ENCODE measurements at regions not wholly inside any gene's neighbourhood (a gene's known extent, or its start where the extent isn't known, plus 50 kb on each side); places are given as distances from the start of the nearest gene placed in this dataset.

DNA sequence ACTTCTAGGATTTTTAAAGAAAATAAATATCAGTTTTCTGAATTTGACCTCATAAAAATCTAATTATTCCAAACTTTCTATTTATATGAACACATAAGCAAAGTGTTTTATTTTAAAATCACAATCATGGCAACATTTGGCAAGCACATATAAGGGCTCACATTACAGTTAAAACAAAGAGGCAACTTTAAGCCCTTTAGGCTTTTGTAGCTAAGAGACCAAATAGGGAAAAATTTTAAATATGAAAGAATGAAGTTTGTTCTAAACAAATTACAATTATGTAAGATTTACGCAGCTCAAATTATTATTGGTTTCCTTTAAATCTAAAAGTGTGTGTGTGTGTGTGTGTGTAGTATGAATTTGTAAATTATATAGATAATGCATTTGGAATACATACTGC lies 267.0 kb downstream of the ZIC4 start:
- Histone ChIP-seq H4K8ac (ENCODE audit: low read length) (no peak overlapping the region), H2BK120ac (ENCODE audit: low read depth, low read length) (no peak overlapping the region), H2AK5ac (ENCODE audit: low read length, severe bottlenecking) (no peak overlapping the region), H3K14ac (ENCODE audit: low read length in 2 of 2) (no peak overlapping the region), H3K27ac (ENCODE audit: low read length, poor library complexity, severe bottlenecking) (no peak overlapping the region), H2BK12ac (ENCODE audit: low read length in 2 of 2) (no peak overlapping the region), H3K79me1 (replicated peaks; ENCODE audit: low read length, poor library complexity, severe bottlenecking) (no peaks in the 10 kb centered on the region), H3K36me3 (ENCODE audit: control insufficient read depth in 1 of 2, insufficient read depth in 2 of 2, low read depth in 1 of 2, low read length in 2 of 2) (no peaks in the 10 kb centered on the region), H3K4me1 (ENCODE audit: control insufficient read depth, insufficient read depth, low read depth, low read length) (no peaks in the 10 kb centered on the region), H3K27me3 (ENCODE audit: control insufficient read depth in 1 of 2, insufficient read depth in 1 of 2, low read length in 2 of 2) (no peaks in the 10 kb centered on the region), H3K4me3 (ENCODE audit: insufficient read depth in 1 of 2, low read depth in 1 of 2, low read length in 2 of 2) (no peak overlapping the region), H3K18ac (ENCODE audit: low read depth in 1 of 2, low read length in 2 of 2) (no peak overlapping the region), H3K23ac (ENCODE audit: low read length in 2 of 2) (no peak overlapping the region), H3K9ac (ENCODE audit: low read length) (no peak overlapping the region), H2BK5ac (ENCODE audit: low read depth, low read length, poor library complexity, severe bottlenecking) (no peak overlapping the region), H2BK15ac (ENCODE audit: low read depth, poor library complexity, severe bottlenecking) (no peak overlapping the region), H4K91ac (ENCODE audit: low read length) (no peak overlapping the region), H3K9me3 (ENCODE audit: control insufficient read depth, low read length) (no peaks in the 10 kb centered on the region), H2AFZ (ENCODE audit: low read depth, low read length) (no peak overlapping the region), H3K4ac (ENCODE audit: low read depth in 1 of 2, low read length in 2 of 2) (no peak overlapping the region), H3K4me2 (ENCODE audit: low read length, poor library complexity, severe bottlenecking) (no peak overlapping the region)
- DNase-seq: no peak
- WGBS: no CpG with 5 or more reads among the region's 1 CpG

GRCh38 chr3:147132168-147132567 lies 274.2 kb downstream of the ZIC4 start:
- WGBS: no CpG with 5 or more reads among the region's 1 CpG
- Histone ChIP-seq H3K4me2 (ENCODE audit: low read length, poor library complexity, severe bottlenecking) (no peak overlapping the region), H3K18ac (ENCODE audit: low read depth in 1 of 2, low read length in 2 of 2) (no peak overlapping the region), H3K9ac (ENCODE audit: low read length) (no peak overlapping the region), H3K14ac (ENCODE audit: low read length in 2 of 2) (no peak overlapping the region), H4K91ac (ENCODE audit: low read length) (no peak overlapping the region), H3K9me3 (ENCODE audit: control insufficient read depth, low read length) (no peaks in the 10 kb centered on the region), H3K4me3 (ENCODE audit: insufficient read depth in 1 of 2, low read depth in 1 of 2, low read length in 2 of 2) (no peak overlapping the region), H3K27me3 (ENCODE audit: control insufficient read depth in 1 of 2, insufficient read depth in 1 of 2, low read length in 2 of 2) (no peaks in the 10 kb centered on the region), H2AFZ (ENCODE audit: low read depth, low read length) (no peak overlapping the region), H3K4me1 (ENCODE audit: control insufficient read depth, insufficient read depth, low read depth, low read length) (no peaks in the 10 kb centered on the region), H2BK120ac (ENCODE audit: low read depth, low read length) (no peak overlapping the region), H2BK5ac (ENCODE audit: low read depth, low read length, poor library complexity, severe bottlenecking) (no peak overlapping the region), H2BK15ac (ENCODE audit: low read depth, poor library complexity, severe bottlenecking) (no peak overlapping the region), H3K27ac (ENCODE audit: low read length, poor library complexity, severe bottlenecking) (no peak overlapping the region), H3K79me1 (replicated peaks; ENCODE audit: low read length, poor library complexity, severe bottlenecking) (no peaks in the 10 kb centered on the region), H3K23ac (ENCODE audit: low read length in 2 of 2) (no peak overlapping the region), H4K8ac (ENCODE audit: low read length) (no peak overlapping the region), H2AK5ac (ENCODE audit: low read length, severe bottlenecking) (no peak overlapping the region), H2BK12ac (ENCODE audit: low read length in 2 of 2) (no peak overlapping the region), H3K4ac (ENCODE audit: low read depth in 1 of 2, low read length in 2 of 2) (no peak overlapping the region), H3K36me3 (ENCODE audit: control insufficient read depth in 1 of 2, insufficient read depth in 2 of 2, low read depth in 1 of 2, low read length in 2 of 2) (no peaks in the 10 kb centered on the region)
- no peak for DNase-seq

- Histone ChIP-seq H3K4me1 (ENCODE audit: control insufficient read depth, insufficient read depth, low read depth, low read length) (no peaks in the 10 kb centered on the region), H2AK5ac (ENCODE audit: low read length, severe bottlenecking) (no peak overlapping the region), H3K27me3 (ENCODE audit: control insufficient read depth in 1 of 2, insufficient read depth in 1 of 2, low read length in 2 of 2) (no peaks in the 10 kb centered on the region), H4K8ac (ENCODE audit: low read length) (no peak overlapping the region), H3K4me3 (ENCODE audit: insufficient read depth in 1 of 2, low read depth in 1 of 2, low read length in 2 of 2) (no peak overlapping the region), H3K4ac (ENCODE audit: low read depth in 1 of 2, low read length in 2 of 2) (no peak overlapping the region), H3K4me2 (ENCODE audit: low read length, poor library complexity, severe bottlenecking) (no peak overlapping the region), H3K9ac (ENCODE audit: low read length) (no peak overlapping the region), H3K23ac (ENCODE audit: low read length in 2 of 2) (no peak overlapping the region), H3K18ac (ENCODE audit: low read depth in 1 of 2, low read length in 2 of 2) (no peak overlapping the region), H2AFZ (ENCODE audit: low read depth, low read length) (no peak overlapping the region), H2BK120ac (ENCODE audit: low read depth, low read length) (no peak overlapping the region), H4K91ac (ENCODE audit: low read length) (no peak overlapping the region), H2BK15ac (ENCODE audit: low read depth, poor library complexity, severe bottlenecking) (no peak overlapping the region), H3K14ac (ENCODE audit: low read length in 2 of 2) (no peak overlapping the region), H2BK12ac (ENCODE audit: low read length in 2 of 2) (no peak overlapping the region), H3K27ac (ENCODE audit: low read length, poor library complexity, severe bottlenecking) (no peak overlapping the region), H3K79me1 (replicated peaks; ENCODE audit: low read length, poor library complexity, severe bottlenecking) (no peaks in the 10 kb centered on the region), H2BK5ac (ENCODE audit: low read depth, low read length, poor library complexity, severe bottlenecking) (no peak overlapping the region), H3K9me3 (ENCODE audit: control insufficient read depth, low read length) (no peaks in the 10 kb centered on the region), H3K36me3 (ENCODE audit: control insufficient read depth in 1 of 2, insufficient read depth in 2 of 2, low read depth in 1 of 2, low read length in 2 of 2) (no peaks in the 10 kb centered on the region)
- no peak for DNase-seq
- 83% methylated on average over 1 of the region's 2 CpGs for WGBS
These were observed 275.9 kb downstream of the ZIC4 start for GRCh38 chr3:147130461-147130860.

DNA sequence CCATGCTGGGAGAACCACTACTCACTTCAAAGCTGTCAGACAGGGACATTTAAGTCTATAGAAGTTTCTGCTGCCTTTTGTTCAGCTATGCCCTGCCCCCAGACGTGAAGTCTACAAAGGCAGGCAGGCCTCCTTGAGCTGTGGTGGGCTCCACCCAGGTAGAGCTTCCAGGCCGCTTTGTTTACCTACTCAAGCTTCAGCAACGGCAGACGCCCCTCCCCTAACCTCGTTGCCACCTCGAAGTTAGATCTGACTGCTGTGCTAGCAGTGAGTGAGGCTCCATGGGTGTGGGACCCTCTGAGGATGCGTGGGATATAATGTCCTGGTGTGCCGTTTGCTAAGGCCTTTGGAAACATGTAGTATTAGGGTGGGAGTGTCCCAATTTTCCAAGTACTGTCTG lies 276.7 kb downstream of the ZIC4 start:
- Histone ChIP-seq H3K4me2 (ENCODE audit: low read length, poor library complexity, severe bottlenecking) (no peak overlapping the region), H4K91ac (ENCODE audit: low read length) (no peak overlapping the region), H2BK15ac (ENCODE audit: low read depth, poor library complexity, severe bottlenecking) (no peak overlapping the region), H3K4me3 (ENCODE audit: insufficient read depth in 1 of 2, low read depth in 1 of 2, low read length in 2 of 2) (no peak overlapping the region), H3K27ac (ENCODE audit: low read length, poor library complexity, severe bottlenecking) (no peak overlapping the region), H3K4ac (ENCODE audit: low read depth in 1 of 2, low read length in 2 of 2) (no peak overlapping the region), H2BK12ac (ENCODE audit: low read length in 2 of 2) (no peak overlapping the region), H3K4me1 (ENCODE audit: control insufficient read depth, insufficient read depth, low read depth, low read length) (no peaks in the 10 kb centered on the region), H3K36me3 (ENCODE audit: control insufficient read depth in 1 of 2, insufficient read depth in 2 of 2, low read depth in 1 of 2, low read length in 2 of 2) (no peaks in the 10 kb centered on the region), H3K14ac (ENCODE audit: low read length in 2 of 2) (no peak overlapping the region), H3K9ac (ENCODE audit: low read length) (no peak overlapping the region), H2BK120ac (ENCODE audit: low read depth, low read length) (no peak overlapping the region), H2BK5ac (ENCODE audit: low read depth, low read length, poor library complexity, severe bottlenecking) (no peak overlapping the region), H2AK5ac (ENCODE audit: low read length, severe bottlenecking) (no peak overlapping the region), H2AFZ (ENCODE audit: low read depth, low read length) (no peak overlapping the region), H3K9me3 (ENCODE audit: control insufficient read depth, low read length) (no peaks in the 10 kb centered on the region), H3K23ac (ENCODE audit: low read length in 2 of 2) (no peak overlapping the region), H4K8ac (ENCODE audit: low read length) (no peak overlapping the region), H3K27me3 (ENCODE audit: control insufficient read depth in 1 of 2, insufficient read depth in 1 of 2, low read length in 2 of 2) (no peaks in the 10 kb centered on the region), H3K79me1 (replicated peaks; ENCODE audit: low read length, poor library complexity, severe bottlenecking) (no peaks in the 10 kb centered on the region), H3K18ac (ENCODE audit: low read depth in 1 of 2, low read length in 2 of 2) (no peak overlapping the region)
- no peak for DNase-seq
- WGBS: 97% methylated on average over 8 of the region's 8 CpGs
